ENCODE measurements at regions not wholly inside any gene's neighbourhood (a gene's known extent, or its start where the extent isn't known, plus 50 kb on each side); places are given as distances from the start of the nearest gene placed in this dataset.

GRCh38 chr3:30069056-30069455, 537.3 kb upstream of the TGFBR2 start:
- Mint-ChIP-seq H3K27me3 (ENCODE audit: insufficient read depth, low read depth) (peaks cover 1% of the 10 kb centered on the region), H3K36me3 (peaks cover 5% of the 10 kb centered on the region), H3K4me3 (no peak overlapping the region), H3K9me3 (peaks cover 15% of the 10 kb centered on the region), H3K4me1 (peaks cover 7% of the 10 kb centered on the region), H3K27ac (no peak overlapping the region)
- H3K27ac ChIP-seq = no peak overlapping the region
- no peaks in the 10 kb centered on the region for H3K36me3 ChIP-seq
- DNase-seq (ENCODE audit: low spot score) = no peak
- no peaks in the 10 kb centered on the region for H3K27me3 ChIP-seq
- H3K4me2 ChIP-seq = no peak overlapping the region
- no peaks in the 10 kb centered on the region for H3K9me3 ChIP-seq (ENCODE audit: low read depth)
- no peak overlapping the region for H2AFZ ChIP-seq (replicated peaks)
- no peaks in the 10 kb centered on the region for H3K79me2 ChIP-seq (ENCODE audit: low read depth)
- no peaks in the 10 kb centered on the region for H3F3A ChIP-seq (ENCODE audit: low read depth)
- TF ChIP-seq, protein P1, sequence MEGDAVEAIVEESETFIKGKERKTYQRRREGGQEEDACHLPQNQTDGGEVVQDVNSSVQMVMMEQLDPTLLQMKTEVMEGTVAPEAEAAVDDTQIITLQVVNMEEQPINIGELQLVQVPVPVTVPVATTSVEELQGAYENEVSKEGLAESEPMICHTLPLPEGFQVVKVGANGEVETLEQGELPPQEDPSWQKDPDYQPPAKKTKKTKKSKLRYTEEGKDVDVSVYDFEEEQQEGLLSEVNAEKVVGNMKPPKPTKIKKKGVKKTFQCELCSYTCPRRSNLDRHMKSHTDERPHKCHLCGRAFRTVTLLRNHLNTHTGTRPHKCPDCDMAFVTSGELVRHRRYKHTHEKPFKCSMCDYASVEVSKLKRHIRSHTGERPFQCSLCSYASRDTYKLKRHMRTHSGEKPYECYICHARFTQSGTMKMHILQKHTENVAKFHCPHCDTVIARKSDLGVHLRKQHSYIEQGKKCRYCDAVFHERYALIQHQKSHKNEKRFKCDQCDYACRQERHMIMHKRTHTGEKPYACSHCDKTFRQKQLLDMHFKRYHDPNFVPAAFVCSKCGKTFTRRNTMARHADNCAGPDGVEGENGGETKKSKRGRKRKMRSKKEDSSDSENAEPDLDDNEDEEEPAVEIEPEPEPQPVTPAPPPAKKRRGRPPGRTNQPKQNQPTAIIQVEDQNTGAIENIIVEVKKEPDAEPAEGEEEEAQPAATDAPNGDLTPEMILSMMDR (IDR thresholded peaks at IDR 0.05) = no peak
- TF ChIP-seq EZH2phosphoT487 (IDR thresholded peaks at IDR 0.05) (no peak), EZH2 (IDR thresholded peaks at IDR 0.05) (no peak)
- H3K4me3 ChIP-seq = no peak overlapping the region
- H4K20me1 ChIP-seq (ENCODE audit: low read depth) = no peaks in the 10 kb centered on the region
- H3K9ac ChIP-seq = no peak overlapping the region
- H3K4me1 ChIP-seq = no peaks in the 10 kb centered on the region

- H3K27ac ChIP-seq = no peak overlapping the region
- peaks cover 7% of the 10 kb centered on the region for H3K4me1 Mint-ChIP-seq
- peaks cover 14% of the 10 kb centered on the region for H3K9me3 Mint-ChIP-seq
- H3K79me2 ChIP-seq (ENCODE audit: low read depth) = no peaks in the 10 kb centered on the region
- H3K27me3 ChIP-seq = no peaks in the 10 kb centered on the region
- H3K36me3 ChIP-seq = no peaks in the 10 kb centered on the region
- no peak overlapping the region for H3K4me2 ChIP-seq
- H3K9me3 ChIP-seq (ENCODE audit: low read depth) = no peaks in the 10 kb centered on the region
- H3K9ac ChIP-seq = no peak overlapping the region
- H2AFZ ChIP-seq (replicated peaks) = no peak overlapping the region
- DNase-seq (ENCODE audit: low spot score) = no peak
- H3K4me3 ChIP-seq = no peak overlapping the region
- H3K27me3 Mint-ChIP-seq (ENCODE audit: insufficient read depth, low read depth) = no peaks in the 10 kb centered on the region
- no peak overlapping the region for H3K27ac Mint-ChIP-seq
- no peak for TF ChIP-seq EZH2 (IDR thresholded peaks at IDR 0.05)
- no peak for TF ChIP-seq EZH2phosphoT487 (IDR thresholded peaks at IDR 0.05)
- TF ChIP-seq, protein P1 (IDR thresholded peaks at IDR 0.05) = no peak
- H4K20me1 ChIP-seq (ENCODE audit: low read depth) = no peaks in the 10 kb centered on the region
- no peak overlapping the region for H3K4me3 Mint-ChIP-seq
- H3K4me1 ChIP-seq = no peaks in the 10 kb centered on the region
- no peaks in the 10 kb centered on the region for H3K36me3 Mint-ChIP-seq
- no peaks in the 10 kb centered on the region for H3F3A ChIP-seq (ENCODE audit: low read depth)
These were observed 533.4 kb upstream of the TGFBR2 start for GRCh38 chr3:30073040-30073439.

- Mint-ChIP-seq H3K4me3 (no peak overlapping the region), H3K4me1 (peaks cover 7% of the 10 kb centered on the region), H3K27me3 (ENCODE audit: insufficient read depth, low read depth) (no peaks in the 10 kb centered on the region), H3K9me3 (peaks cover 14% of the 10 kb centered on the region), H3K27ac (no peak overlapping the region), H3K36me3 (no peaks in the 10 kb centered on the region)
- H3F3A ChIP-seq (ENCODE audit: low read depth) = no peaks in the 10 kb centered on the region
- no peak overlapping the region for H3K27ac ChIP-seq
- no peak overlapping the region for H2AFZ ChIP-seq (replicated peaks)
- no peaks in the 10 kb centered on the region for H3K27me3 ChIP-seq
- no peak for DNase-seq (ENCODE audit: low spot score)
- H3K79me2 ChIP-seq (ENCODE audit: low read depth) = no peaks in the 10 kb centered on the region
- H3K4me2 ChIP-seq = no peak overlapping the region
- H3K4me3 ChIP-seq = no peak overlapping the region
- TF ChIP-seq, protein P1 (IDR thresholded peaks at IDR 0.05) = no peak
- TF ChIP-seq EZH2 (IDR thresholded peaks at IDR 0.05) (no peak), EZH2phosphoT487 (IDR thresholded peaks at IDR 0.05) (no peak)
- no peaks in the 10 kb centered on the region for H3K4me1 ChIP-seq
- H3K9me3 ChIP-seq (ENCODE audit: low read depth) = no peaks in the 10 kb centered on the region
- no peaks in the 10 kb centered on the region for H3K36me3 ChIP-seq
- no peak overlapping the region for H3K9ac ChIP-seq
- H4K20me1 ChIP-seq (ENCODE audit: low read depth) = no peaks in the 10 kb centered on the region
These were observed 532.8 kb upstream of the TGFBR2 start for GRCh38 chr3:30073622-30074021.

Data from neural progenitor cell (in vitro differentiated cells).